GM12878 (cell line): ENCODE measurements at regions not wholly inside any gene's neighbourhood (a gene's known extent, or its start where the extent isn't known, plus 50 kb on each side); places are given as distances from the start of the nearest gene placed in this dataset.

Source experiments
- ATAC-seq: fragments of 200-7000 bp; cut with Tn5 transposase; 3 replicates; pipeline ENCODE4 v1.9.1; 2020; ENCODE audit warnings: mild to moderate bottlenecking, moderate library complexity
- BruUV-seq: library from RNA; stranded (reverse); fragments of 400-500 nt; replicated peaks from 2 replicates; lab custom pipeline; 2021; lab: Mats Ljungman, UMichigan
- CTCF ChIA-PET: fragments of 300-600 bp; sonication (Branson Sonifier 250); formaldehyde crosslinking; extraction: SDS; loops from one replicate; lab custom pipeline; 2021; ENCODE audit warnings: inconsistent platforms; lab: Yijun Ruan, JAX
- POLR2A ChIA-PET: fragments of 350-600 bp; formaldehyde crosslinking; extraction: SDS; loops from one replicate; lab custom pipeline; 2021; ENCODE audit warnings: inconsistent platforms; lab: Charles Lee
- RAD21 ChIA-PET: fragments of 300-600 bp; sonication (Branson Sonifier 250); formaldehyde crosslinking; loops from one replicate; lab custom pipeline; 2023; ENCODE audit warnings: antibody characterized with exemption; ENCODE audit not compliant: unreplicated experiment; lab: Charles Lee
- SMC1A ChIA-PET: fragments of 300-600 bp; sonication (Branson Sonifier 250); formaldehyde crosslinking; loops from one replicate; lab custom pipeline; 2023; ENCODE audit not compliant: unreplicated experiment, uncharacterized antibody; lab: Charles Lee
- DNase-seq: peaks from one replicate; pipeline ENCODE4 v3.0.0-alpha.2; 2011; ENCODE audit warnings: low read depth, low spot score
- FAIRE-seq: peaks from 3 replicates; lab custom pipeline; 2011; peaks lifted over from hg19 to GRCh38; lab: Jason Lieb, UNC
- H2AFZ ChIP-seq: 2 replicates; pipeline ENCODE4 v1.6.0; 2011; ENCODE audit warnings: low read depth, low read length, control low read depth; ENCODE audit not compliant: control insufficient read depth
- H3K27ac ChIP-seq: 2 replicates; pipeline ENCODE4 v1.5.1; 2011; ENCODE audit warnings: control low read depth; ENCODE audit not compliant: control insufficient read depth, insufficient read depth
- H3K27me3 ChIP-seq, 2 experiments: replicated peaks in 1 of 2; 2 replicates each; pipeline versions ENCODE4 v1.6.0 to v1.6.1; 2011; ENCODE audit warnings: low read length in 1 of 2; ENCODE audit not compliant: control insufficient read depth in 2 of 2, insufficient read depth in 2 of 2
- H3K36me3 ChIP-seq, 2 experiments: 2 replicates each; pipeline ENCODE4 v1.5.1; 2011; ENCODE audit warnings: low read length in 1 of 2; ENCODE audit not compliant: control insufficient read depth in 2 of 2, insufficient read depth in 2 of 2
- H3K4me1 ChIP-seq: 2 replicates; pipeline ENCODE4 v1.6.1; 2011; ENCODE audit warnings: mild to moderate bottlenecking, low read length, moderate library complexity, mixed read lengths; ENCODE audit not compliant: control insufficient read depth, insufficient read depth
- H3K4me2 ChIP-seq: 2 replicates; pipeline ENCODE4 v1.6.0; 2011; ENCODE audit warnings: control low read depth; ENCODE audit not compliant: control insufficient read depth, insufficient read depth
- H3K4me3 ChIP-seq: fragments of 200-600 bp; sonication (generic); 2 replicates; pipeline ENCODE4 v1.5.1; 2016
- H3K79me2 ChIP-seq: 2 replicates; pipeline ENCODE4 v1.6.0; 2011; ENCODE audit warnings: low read length; ENCODE audit not compliant: control insufficient read depth, insufficient read depth
- H3K9ac ChIP-seq: 2 replicates; pipeline ENCODE4 v1.8.0; 2011; ENCODE audit warnings: low read length, control low read depth, mixed read lengths; ENCODE audit not compliant: control insufficient read depth, insufficient read depth
- H3K9me3 ChIP-seq: replicated peaks from 3 replicates; pipeline ENCODE4 v1.5.1; 2011; ENCODE audit warnings: mild to moderate bottlenecking, low read length; ENCODE audit not compliant: control insufficient read depth, insufficient read depth
- H4K20me1 ChIP-seq: 2 replicates; pipeline ENCODE4 v1.6.0; 2011; ENCODE audit not compliant: control insufficient read depth, insufficient read depth
- GATAD2B ChIP-seq: fragments of 450-650 bp; conservative IDR thresholded peaks from 2 replicates; pipeline ENCODE4 v1.6.1; 2017; ENCODE audit warnings: low read depth, mild to moderate bottlenecking, moderate library complexity
- PKNOX1 ChIP-seq: fragments of 450-650 bp; IDR thresholded peaks from 2 replicates; pipeline ENCODE4 v1.6.1; 2016; ENCODE audit warnings: mild to moderate bottlenecking
- SUZ12 ChIP-seq: fragments of 200-600 bp; sonication (generic); IDR thresholded peaks from one replicate; pipeline ENCODE4 v1.6.1; 2018; ENCODE audit warnings: antibody characterized with exemption, mild to moderate bottlenecking; ENCODE audit not compliant: unreplicated experiment
- USF2 ChIP-seq: IDR thresholded peaks from 2 replicates; pipeline ENCODE4 v1.6.1; 2011; ENCODE audit warnings: low read depth, low read length, improper control_type of control experiment, borderline replicate concordance
- ZBTB40 ChIP-seq: fragments of 450-650 bp; IDR thresholded peaks from 2 replicates; pipeline ENCODE4 v1.6.1; 2016; ENCODE audit warnings: mild to moderate bottlenecking, moderate library complexity, borderline replicate concordance
- WGBS: methylation state at CpG from one replicate; pipeline ENCODE4 v1.1.6; 2016; ENCODE audit warnings: low lambda C conversion rate; ENCODE audit not compliant: insufficient replicate concordance, insufficient coverage; ENCODE audit errors: missing lambda C conversion rate; 5-methylcytosine and 5-hydroxymethylcytosine counted together
- in situ Hi-C: fragments of 300-500 bp; cut with MboI; formaldehyde crosslinking; loops from 9 replicates; pipeline ENCODE4 v1.14.3; 2018; ENCODE audit warnings: mixed read lengths
- intact Hi-C: fragments of 100-400 bp; cut with micrococcal nuclease; formaldehyde crosslinking; loops from one replicate; pipeline ENCODE4 v1.14.2; 2022; ENCODE audit not compliant: unreplicated experiment
- TF ChIP-seq, protein P1 (sequence below): IDR thresholded peaks from 2 replicates; pipeline ENCODE4 v1.6.1; 2011; ENCODE audit warnings: mild to moderate bottlenecking, low read depth, low read length, moderate library complexity; ENCODE audit not compliant: insufficient replicate concordance
- TF ChIP-seq, protein P2 (sequence below): fragments of 450-650 bp; conservative IDR thresholded peaks from 2 replicates; pipeline ENCODE4 v1.6.1; 2017; ENCODE audit warnings: mild to moderate bottlenecking, moderate library complexity

- H3K9me3 ChIP-seq, result no peaks in the 10 kb centered on the region
- H2AFZ ChIP-seq, result no peak overlapping the region
- H3K27me3 ChIP-seq, result no peaks in the 10 kb centered on the region
- H3K4me2 ChIP-seq, result no peak overlapping the region
- no peaks in the 10 kb centered on the region for H3K79me2 ChIP-seq
- H3K36me3 ChIP-seq, result no peaks in the 10 kb centered on the region
- ChIA-PET SMC1A (no interaction called here), RAD21 (interaction anchor here (0.5 kb wide), 1 partner anchor 1139 kb away, joined by 3 read pairs; no protein-coding TSS in a partner anchor), POLR2A (no interaction called here), CTCF (no interaction called here)
- WGBS, result 11% methylated on average over 4 of the region's 4 CpGs
- TF ChIP-seq ZBTB40 (no peak), GATAD2B (no peak), USF2 (no peak), PKNOX1 (no peak), SUZ12 (no peak)
- TF ChIP-seq, protein P1, sequence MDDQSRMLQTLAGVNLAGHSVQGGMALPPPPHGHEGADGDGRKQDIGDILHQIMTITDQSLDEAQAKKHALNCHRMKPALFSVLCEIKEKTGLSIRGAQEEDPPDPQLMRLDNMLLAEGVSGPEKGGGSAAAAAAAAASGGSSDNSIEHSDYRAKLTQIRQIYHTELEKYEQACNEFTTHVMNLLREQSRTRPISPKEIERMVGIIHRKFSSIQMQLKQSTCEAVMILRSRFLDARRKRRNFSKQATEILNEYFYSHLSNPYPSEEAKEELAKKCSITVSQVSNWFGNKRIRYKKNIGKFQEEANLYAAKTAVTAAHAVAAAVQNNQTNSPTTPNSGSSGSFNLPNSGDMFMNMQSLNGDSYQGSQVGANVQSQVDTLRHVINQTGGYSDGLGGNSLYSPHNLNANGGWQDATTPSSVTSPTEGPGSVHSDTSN, result no peak
- TF ChIP-seq, protein P2, sequence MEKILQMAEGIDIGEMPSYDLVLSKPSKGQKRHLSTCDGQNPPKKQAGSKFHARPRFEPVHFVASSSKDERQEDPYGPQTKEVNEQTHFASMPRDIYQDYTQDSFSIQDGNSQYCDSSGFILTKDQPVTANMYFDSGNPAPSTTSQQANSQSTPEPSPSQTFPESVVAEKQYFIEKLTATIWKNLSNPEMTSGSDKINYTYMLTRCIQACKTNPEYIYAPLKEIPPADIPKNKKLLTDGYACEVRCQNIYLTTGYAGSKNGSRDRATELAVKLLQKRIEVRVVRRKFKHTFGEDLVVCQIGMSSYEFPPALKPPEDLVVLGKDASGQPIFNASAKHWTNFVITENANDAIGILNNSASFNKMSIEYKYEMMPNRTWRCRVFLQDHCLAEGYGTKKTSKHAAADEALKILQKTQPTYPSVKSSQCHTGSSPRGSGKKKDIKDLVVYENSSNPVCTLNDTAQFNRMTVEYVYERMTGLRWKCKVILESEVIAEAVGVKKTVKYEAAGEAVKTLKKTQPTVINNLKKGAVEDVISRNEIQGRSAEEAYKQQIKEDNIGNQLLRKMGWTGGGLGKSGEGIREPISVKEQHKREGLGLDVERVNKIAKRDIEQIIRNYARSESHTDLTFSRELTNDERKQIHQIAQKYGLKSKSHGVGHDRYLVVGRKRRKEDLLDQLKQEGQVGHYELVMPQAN, result no peak
- intact Hi-C loops, result no loop called here
- no peaks in the 10 kb centered on the region for H4K20me1 ChIP-seq
- no peak for FAIRE-seq
- in situ Hi-C loops, result no loop called here
- no peak for DNase-seq
- H3K4me3 ChIP-seq, result no peak overlapping the region
- no peak overlapping the region for H3K27ac ChIP-seq
- no peaks in the 10 kb centered on the region for H3K4me1 ChIP-seq
- no peak for ATAC-seq
- no peak overlapping the region for H3K9ac ChIP-seq
- no TSS peak for BruUV-seq
Measured at GRCh38 chr1:69373520-69373919, 194.2 kb upstream of the LRRC7 start.
